Panc1 (cell line): ENCODE measurements at regions not wholly inside any gene's neighbourhood (a gene's known extent, or its start where the extent isn't known, plus 50 kb on each side); places are given as distances from the start of the nearest gene placed in this dataset.

ENCODE experiments used
- ATAC-seq: fragments of 200-7000 bp; cut with Tn5 transposase; 2 replicates; pipeline ENCODE4 v1.9.1; 2020; ENCODE audit warnings: mild to moderate bottlenecking, moderate library complexity
- BruUV-seq: library from RNA; stranded (reverse); fragments of 400-500 nt; replicated peaks from 2 replicates; lab custom pipeline; 2021; lab: Mats Ljungman, UMichigan
- CTCF ChIA-PET: fragments of 300-600 bp; sonication (Branson Sonifier 250); formaldehyde crosslinking; loops from one replicate; lab custom pipeline; 2022; ENCODE audit warnings: antibody characterized with exemption; lab: Charles Lee
- POLR2A ChIA-PET: fragments of 300-600 bp; sonication (Branson Sonifier 250); formaldehyde crosslinking; loops from one replicate; lab custom pipeline; 2022; ENCODE audit warnings: antibody characterized with exemption; lab: Charles Lee
- DNase-seq: peaks from one replicate; pipeline ENCODE4 v3.0.0-alpha.2; 2010; ENCODE audit warnings: low read depth, low spot score
- H3K27ac ChIP-seq: 2 replicates; pipeline ENCODE4 v1.5.1; 2011; ENCODE audit warnings: mild to moderate bottlenecking, low read length, inconsistent platforms
- H3K27me3 ChIP-seq: fragments of 200-500 bp; sonication (Bioruptor generic); 2 replicates; pipeline ENCODE4 v1.6.0; 2014; ENCODE audit warnings: low read length, inconsistent platforms; ENCODE audit not compliant: control insufficient read depth, insufficient read depth
- H3K36me3 ChIP-seq: fragments of 200-500 bp; sonication (Bioruptor generic); 2 replicates; pipeline ENCODE4 v1.5.1; 2014; ENCODE audit warnings: inconsistent platforms, mild to moderate bottlenecking, low read length, moderate library complexity; ENCODE audit not compliant: control insufficient read depth, insufficient read depth
- H3K4me1 ChIP-seq: 2 replicates; pipeline ENCODE4 v1.5.1; 2011; ENCODE audit warnings: inconsistent platforms, mild to moderate bottlenecking, low read length, moderate library complexity; ENCODE audit not compliant: control insufficient read depth, insufficient read depth
- H3K4me3 ChIP-seq, 2 experiments: 2 replicates each; pipeline ENCODE4 v1.5.1; 2011 to 2012; ENCODE audit warnings: low read depth in 2 of 2, low read length in 2 of 2, mild to moderate bottlenecking in 2 of 2, inconsistent platforms in 1 of 2, moderate library complexity in 1 of 2
- H3K9me3 ChIP-seq: fragments of 200-500 bp; sonication (Bioruptor generic); 2 replicates; pipeline ENCODE4 v1.5.1; 2014; ENCODE audit warnings: low read depth, mild to moderate bottlenecking, inconsistent platforms, low read length, moderate library complexity; ENCODE audit not compliant: control insufficient read depth, insufficient read depth
- POLR2AphosphoS5 ChIP-seq: IDR thresholded peaks from 2 replicates; pipeline ENCODE4 v1.6.1; 2012; ENCODE audit warnings: mild to moderate bottlenecking, low read depth, low read length, moderate library complexity
- SIN3A ChIP-seq: IDR thresholded peaks from 2 replicates; pipeline ENCODE4 v1.6.1; 2012; ENCODE audit warnings: low read depth, mild to moderate bottlenecking, low read length, moderate library complexity, borderline replicate concordance; ENCODE audit not compliant: insufficient read depth
- TCF7L2 ChIP-seq: IDR thresholded peaks from 2 replicates; pipeline ENCODE4 v1.6.1; 2011; ENCODE audit warnings: mild to moderate bottlenecking, low read depth, low read length, inconsistent platforms
- in situ Hi-C: cut with HindIII; loops from 2 replicates; pipeline ENCODE4 v1.10.0; 2016; ENCODE audit warnings: low sequenced_read_pairs, low pct_unique_long_range_greater_than_20kb
- intact Hi-C: fragments of 100-400 bp; cut with micrococcal nuclease; formaldehyde crosslinking; loops from one replicate; pipeline ENCODE4 v1.10.0; 2022; ENCODE audit not compliant: unreplicated experiment
- TF ChIP-seq, protein P1 (sequence below): fragments of 450-650 bp; IDR thresholded peaks from 2 replicates; pipeline ENCODE4 v1.5.1; 2017; ENCODE audit warnings: mild to moderate bottlenecking
- TF ChIP-seq, protein P2 (sequence below), 2 experiments: IDR thresholded peaks; 2 replicates each; pipeline ENCODE4 v1.6.1; 2011 to 2012; ENCODE audit warnings: low read depth in 2 of 2, control low read depth in 1 of 2, low read length in 1 of 2, mild to moderate bottlenecking in 1 of 2, moderate library complexity in 1 of 2; ENCODE audit not compliant: insufficient read depth in 1 of 2

DNA sequence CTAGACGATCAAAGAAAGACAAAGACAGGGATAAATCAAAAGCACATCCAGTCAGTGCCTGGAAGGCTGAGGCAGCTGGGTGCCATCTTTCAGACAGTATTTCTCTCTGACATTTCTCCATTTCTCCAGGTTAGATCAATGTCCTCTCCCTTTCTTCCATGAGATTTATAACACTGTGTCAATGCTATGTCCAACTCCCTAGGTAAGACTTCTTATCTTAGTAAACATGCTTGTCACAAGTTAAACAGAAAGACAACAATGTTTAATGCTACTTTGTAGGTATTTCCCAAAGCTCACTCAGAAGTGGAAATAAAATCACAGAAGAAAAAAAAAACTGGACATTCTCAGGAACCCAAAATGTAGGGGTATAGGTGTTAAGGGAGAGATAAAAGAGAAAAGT lies 113.9 kb downstream of the GPR63 start:
- no TSS peak for BruUV-seq
- Histone ChIP-seq H3K36me3 (no peaks in the 10 kb centered on the region), H3K4me1 (no peaks in the 10 kb centered on the region), H3K4me3 (no peak overlapping the region), H3K27ac (no peak overlapping the region), H3K27me3 (no peaks in the 10 kb centered on the region; the same call in 1 of the 2 replicates), H3K9me3 (peaks cover 4% of the 10 kb centered on the region; the same call in 1 of the 2 replicates)
- POLR2A ChIA-PET: no interaction called here
- CTCF ChIA-PET: no interaction called here
- TF ChIP-seq POLR2AphosphoS5 (no peak), SIN3A (no peak)
- TF ChIP-seq, protein P1, sequence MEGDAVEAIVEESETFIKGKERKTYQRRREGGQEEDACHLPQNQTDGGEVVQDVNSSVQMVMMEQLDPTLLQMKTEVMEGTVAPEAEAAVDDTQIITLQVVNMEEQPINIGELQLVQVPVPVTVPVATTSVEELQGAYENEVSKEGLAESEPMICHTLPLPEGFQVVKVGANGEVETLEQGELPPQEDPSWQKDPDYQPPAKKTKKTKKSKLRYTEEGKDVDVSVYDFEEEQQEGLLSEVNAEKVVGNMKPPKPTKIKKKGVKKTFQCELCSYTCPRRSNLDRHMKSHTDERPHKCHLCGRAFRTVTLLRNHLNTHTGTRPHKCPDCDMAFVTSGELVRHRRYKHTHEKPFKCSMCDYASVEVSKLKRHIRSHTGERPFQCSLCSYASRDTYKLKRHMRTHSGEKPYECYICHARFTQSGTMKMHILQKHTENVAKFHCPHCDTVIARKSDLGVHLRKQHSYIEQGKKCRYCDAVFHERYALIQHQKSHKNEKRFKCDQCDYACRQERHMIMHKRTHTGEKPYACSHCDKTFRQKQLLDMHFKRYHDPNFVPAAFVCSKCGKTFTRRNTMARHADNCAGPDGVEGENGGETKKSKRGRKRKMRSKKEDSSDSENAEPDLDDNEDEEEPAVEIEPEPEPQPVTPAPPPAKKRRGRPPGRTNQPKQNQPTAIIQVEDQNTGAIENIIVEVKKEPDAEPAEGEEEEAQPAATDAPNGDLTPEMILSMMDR: no peak
- ATAC-seq (no peak), DNase-seq (no peak)
- intact Hi-C loops: no loop called here
- in situ Hi-C loops: no loop called here

DNA sequence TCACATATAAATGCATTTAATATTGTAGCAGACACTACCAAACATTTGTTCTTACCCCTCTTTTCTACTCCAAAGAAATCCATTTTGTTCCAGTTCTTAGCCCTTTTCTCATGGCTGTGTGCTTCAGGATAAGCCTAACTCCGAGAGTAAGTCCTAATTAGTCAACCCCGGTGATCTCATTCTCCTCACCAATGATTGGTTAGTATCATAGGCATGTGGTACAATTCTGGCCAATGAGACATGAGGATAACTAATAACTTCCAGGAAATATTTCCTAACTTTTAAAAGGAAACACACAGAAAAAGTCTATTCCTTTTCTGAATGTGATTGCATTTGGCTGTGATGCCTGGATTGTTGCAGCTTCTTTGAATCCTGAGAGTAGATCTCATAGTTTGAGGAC lies 116.0 kb downstream of the GPR63 start:
- no TSS peak for BruUV-seq
- POLR2A ChIA-PET: no interaction called here
- Histone ChIP-seq H3K27me3 (no peaks in the 10 kb centered on the region; the same call in 1 of the 2 replicates), H3K9me3 (peaks cover 4% of the 10 kb centered on the region; the same call in 1 of the 2 replicates), H3K4me1 (no peaks in the 10 kb centered on the region), H3K36me3 (no peaks in the 10 kb centered on the region), H3K27ac (no peak overlapping the region), H3K4me3 (no peak overlapping the region)
- ATAC-seq (no peak), DNase-seq (no peak)
- CTCF ChIA-PET: no interaction called here
- no peak for TF ChIP-seq POLR2AphosphoS5
- TF ChIP-seq, protein P2, sequence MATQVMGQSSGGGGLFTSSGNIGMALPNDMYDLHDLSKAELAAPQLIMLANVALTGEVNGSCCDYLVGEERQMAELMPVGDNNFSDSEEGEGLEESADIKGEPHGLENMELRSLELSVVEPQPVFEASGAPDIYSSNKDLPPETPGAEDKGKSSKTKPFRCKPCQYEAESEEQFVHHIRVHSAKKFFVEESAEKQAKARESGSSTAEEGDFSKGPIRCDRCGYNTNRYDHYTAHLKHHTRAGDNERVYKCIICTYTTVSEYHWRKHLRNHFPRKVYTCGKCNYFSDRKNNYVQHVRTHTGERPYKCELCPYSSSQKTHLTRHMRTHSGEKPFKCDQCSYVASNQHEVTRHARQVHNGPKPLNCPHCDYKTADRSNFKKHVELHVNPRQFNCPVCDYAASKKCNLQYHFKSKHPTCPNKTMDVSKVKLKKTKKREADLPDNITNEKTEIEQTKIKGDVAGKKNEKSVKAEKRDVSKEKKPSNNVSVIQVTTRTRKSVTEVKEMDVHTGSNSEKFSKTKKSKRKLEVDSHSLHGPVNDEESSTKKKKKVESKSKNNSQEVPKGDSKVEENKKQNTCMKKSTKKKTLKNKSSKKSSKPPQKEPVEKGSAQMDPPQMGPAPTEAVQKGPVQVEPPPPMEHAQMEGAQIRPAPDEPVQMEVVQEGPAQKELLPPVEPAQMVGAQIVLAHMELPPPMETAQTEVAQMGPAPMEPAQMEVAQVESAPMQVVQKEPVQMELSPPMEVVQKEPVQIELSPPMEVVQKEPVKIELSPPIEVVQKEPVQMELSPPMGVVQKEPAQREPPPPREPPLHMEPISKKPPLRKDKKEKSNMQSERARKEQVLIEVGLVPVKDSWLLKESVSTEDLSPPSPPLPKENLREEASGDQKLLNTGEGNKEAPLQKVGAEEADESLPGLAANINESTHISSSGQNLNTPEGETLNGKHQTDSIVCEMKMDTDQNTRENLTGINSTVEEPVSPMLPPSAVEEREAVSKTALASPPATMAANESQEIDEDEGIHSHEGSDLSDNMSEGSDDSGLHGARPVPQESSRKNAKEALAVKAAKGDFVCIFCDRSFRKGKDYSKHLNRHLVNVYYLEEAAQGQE (IDR thresholded peaks at IDR 0.05; ENCODE audit: insufficient read depth in 1 of 2, low read depth in 2 of 2, low read length in 1 of 2): no peak
- TF ChIP-seq, protein P1: no peak
- TF ChIP-seq SIN3A: no peak
- no peak for TF ChIP-seq TCF7L2
- intact Hi-C loops (no loop called here), in situ Hi-C loops (no loop called here)
